Epithelial cell of prostate (primary cell): ENCODE measurements at regions not wholly inside any gene's neighbourhood (a gene's known extent, or its start where the extent isn't known, plus 50 kb on each side); places are given as distances from the start of the nearest gene placed in this dataset.

Experiments
- DNase-seq: peaks from one replicate; pipeline ENCODE4 v3.0.0-alpha.2; 2011; ENCODE audit warnings: low read depth, low spot score
- H3K27ac ChIP-seq: fragments of 450-650 bp; 2 replicates; pipeline ENCODE4 v1.5.1; 2017; ENCODE audit warnings: mild to moderate bottlenecking

DNA sequence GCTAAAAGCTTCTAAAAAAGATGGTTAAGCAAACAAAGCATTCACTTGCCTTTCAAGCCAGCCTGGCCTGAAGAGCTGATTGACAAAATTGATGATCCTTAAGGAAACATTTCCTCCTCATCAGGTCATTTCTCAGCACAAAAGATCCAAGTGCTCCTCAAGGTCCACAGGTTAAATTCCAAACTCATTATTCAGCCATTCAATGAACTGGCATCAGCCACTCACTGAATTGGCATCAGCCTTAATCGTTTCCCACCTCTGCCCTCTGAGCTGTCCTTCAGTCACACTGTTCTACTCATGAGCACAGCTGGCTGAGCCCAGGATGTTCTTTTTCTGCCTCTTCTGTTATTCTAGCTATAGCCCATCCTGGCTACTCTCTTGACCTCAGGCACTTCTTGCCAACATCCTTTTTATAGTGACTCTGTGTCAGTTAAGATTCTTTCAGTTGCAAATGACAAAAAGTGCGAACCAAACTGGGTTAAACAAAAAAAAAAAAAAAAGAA is 147.5 kb downstream of the RAB11FIP2 start:
- H3K27ac ChIP-seq = no peak overlapping the region
- no peak for DNase-seq

DNA sequence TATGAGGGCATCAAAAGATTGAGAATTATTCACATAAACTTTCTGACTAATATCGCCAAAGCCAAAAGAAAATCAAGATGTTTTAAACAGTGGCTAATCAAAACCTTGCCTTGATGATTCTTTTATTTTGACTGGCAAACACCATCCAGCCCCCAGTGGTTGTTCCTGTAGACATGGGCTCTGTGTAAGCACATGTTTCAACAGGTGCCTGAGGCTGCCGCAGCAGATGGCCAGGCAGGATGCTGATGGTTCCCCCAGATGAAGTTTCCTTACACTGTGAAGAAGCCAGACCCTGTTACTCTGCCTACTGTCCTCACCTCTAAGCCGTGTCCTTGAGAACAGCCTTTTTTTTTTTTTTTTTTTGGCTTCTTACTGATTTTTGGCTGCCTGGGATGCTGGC is 146.5 kb downstream of the RAB11FIP2 start:
- no peak for DNase-seq
- no peak overlapping the region for H3K27ac ChIP-seq

DNA sequence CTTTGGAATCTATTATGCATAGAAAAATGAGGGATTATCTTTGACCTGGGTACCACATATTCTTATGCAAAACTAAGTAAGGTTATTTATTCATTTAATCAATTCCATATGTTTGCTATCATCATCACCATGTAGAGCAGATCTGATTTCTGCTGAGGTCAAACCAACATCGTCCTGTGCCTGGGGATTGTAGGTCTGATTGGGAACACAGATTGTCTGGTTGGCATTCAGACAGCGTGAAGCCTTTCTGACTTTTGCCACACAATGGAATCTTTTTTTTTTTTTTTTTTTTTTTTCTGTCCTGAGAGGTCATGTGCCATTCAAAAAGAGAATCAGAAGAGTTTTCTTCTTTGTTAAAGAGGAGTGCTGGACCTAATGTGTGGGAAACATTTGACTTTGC is 142.9 kb downstream of the RAB11FIP2 start:
- DNase-seq = no peak
- H3K27ac ChIP-seq = no peak overlapping the region

DNA sequence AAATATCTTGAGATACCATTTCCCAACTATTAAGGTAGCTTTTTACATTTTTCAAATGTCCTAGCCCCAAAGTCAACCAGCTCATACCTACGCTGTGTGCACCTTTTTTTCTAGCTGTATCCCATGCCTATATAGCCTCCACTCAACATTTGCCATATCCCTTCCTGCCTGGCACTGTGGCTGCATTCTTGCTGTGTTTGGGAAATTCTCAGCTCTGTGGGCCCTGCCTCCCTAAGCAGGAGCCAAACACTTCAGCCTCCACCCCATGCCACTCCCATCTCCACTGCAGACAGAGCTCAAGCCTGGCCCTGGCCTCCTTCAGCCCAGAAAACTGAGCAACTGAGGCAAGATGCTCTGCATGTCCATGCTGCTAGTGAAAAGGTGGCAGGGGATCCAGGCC is 141.3 kb downstream of the RAB11FIP2 start:
- no peak for DNase-seq
- H3K27ac ChIP-seq = no peak overlapping the region

DNA sequence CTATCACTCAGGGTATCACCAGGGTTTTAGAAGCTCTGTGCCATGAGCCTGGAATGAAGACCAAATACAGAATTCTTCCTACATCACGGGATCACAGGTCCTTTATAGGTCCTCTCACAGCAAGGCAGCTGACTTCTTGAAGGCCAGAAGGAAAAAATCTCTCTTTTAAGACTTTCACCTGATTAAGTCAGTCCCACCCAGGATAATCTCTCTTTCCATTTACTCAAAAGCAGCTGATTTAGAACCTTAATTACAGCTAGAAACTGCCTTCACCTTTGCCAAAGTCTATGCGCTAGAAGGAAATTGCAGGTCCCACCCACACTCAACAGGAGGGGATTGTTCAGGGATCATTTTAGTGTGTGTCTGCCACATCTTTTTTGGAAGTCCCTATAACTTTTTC is 135.1 kb downstream of the RAB11FIP2 start:
- no peak for DNase-seq
- H3K27ac ChIP-seq = no peak overlapping the region

DNA sequence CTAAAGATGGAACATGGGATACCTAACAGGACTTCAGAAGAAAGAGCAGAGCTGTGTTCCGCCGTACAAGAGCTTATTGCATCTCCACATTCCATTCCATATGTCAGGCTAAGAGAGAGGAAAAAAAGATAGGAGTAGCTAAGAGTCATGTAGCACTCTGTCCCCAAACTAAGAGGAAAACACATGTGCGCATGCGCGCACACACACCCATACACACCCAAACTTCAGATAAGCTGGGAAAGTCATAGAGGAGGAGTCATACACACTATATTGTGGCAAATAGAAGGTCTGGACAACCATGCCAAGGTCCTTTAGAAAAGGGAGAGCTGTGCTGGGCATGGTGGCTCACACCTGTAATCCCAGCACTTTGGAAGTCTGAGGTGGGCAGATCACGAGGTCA is 132.4 kb downstream of the RAB11FIP2 start:
- DNase-seq = no peak

DNA sequence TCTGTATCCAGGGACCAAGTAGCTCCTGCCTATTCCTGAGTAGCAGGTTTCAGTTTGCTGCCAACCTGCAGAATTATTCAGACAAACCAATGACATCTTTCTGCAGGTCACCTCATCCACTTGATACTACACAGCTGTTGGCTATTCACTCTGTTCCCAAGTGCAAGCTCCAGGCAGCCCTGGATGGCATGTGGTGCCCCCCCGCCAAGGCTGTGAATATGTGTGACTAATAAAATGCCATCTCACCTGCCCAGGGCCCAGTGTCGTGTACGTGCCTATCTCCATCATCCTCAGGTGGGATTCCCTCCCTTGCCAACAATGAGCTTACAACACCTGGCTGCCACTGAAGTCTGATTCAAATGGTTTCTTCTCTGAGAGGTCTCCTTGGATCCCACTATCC is 125.8 kb downstream of the RAB11FIP2 start:
- DNase-seq = no peak
- no peak overlapping the region for H3K27ac ChIP-seq

More for the DNA sequence above, 132.4 kb downstream of the RAB11FIP2 start:
- no peak overlapping the region for H3K27ac ChIP-seq

DNA sequence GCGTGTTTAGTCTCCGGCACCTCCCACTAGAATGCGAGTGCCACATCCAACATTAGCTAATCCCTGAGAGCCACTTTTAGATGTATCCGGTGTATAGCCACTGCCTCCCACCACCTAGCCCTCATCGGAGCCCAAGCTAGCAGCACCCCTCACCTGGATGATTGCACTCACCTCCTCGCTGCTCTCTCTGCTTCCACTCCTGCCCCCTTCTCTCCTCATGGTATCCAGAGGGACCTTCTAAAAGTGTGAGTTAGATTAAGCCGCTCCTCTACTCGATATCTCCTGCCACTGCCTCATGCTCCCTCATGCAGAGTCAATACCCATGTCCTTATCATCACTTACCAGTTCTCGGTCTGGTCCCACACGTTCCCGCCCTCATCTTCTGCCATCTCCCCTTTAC is 125.3 kb downstream of the RAB11FIP2 start:
- no peak overlapping the region for H3K27ac ChIP-seq
- DNase-seq = no peak

DNA sequence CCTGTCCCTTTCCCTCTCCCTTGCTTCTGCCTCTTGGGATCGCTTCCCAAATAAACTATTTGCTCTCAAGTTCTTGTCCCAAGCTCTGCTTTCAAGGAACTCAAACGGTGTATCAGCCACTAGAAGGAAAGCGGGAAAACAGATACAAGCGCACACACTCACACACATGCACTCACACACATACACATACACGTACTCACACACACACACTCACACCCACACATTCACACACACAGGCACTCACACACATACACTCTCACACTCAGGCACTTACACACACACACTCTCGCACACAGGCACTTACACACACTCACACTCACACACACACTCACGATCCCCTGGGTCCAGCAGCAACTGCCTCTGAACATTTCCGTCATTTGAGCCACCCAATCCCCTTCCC is 121.9 kb downstream of the RAB11FIP2 start:
- DNase-seq = no peak

DNA sequence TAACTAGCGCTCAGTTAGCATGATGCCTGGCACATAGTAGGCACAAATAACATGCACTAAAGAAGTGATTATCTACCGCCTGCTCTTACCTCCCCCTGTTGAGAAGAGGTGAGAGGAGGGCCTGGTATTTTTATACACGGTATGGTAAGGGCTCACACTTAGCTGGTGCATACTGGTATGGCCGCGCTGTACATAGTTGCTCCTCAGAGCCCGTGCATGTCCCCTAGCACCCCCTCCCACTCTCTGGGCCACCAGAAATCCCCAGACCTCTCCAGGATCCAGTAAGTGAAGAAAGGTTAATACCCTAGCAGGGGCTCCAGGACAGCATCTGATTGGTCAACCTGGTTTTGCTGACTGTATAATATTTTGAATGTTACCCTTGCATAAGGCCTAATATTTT is 121.4 kb downstream of the RAB11FIP2 start:
- DNase-seq = no peak
- H3K27ac ChIP-seq = no peak overlapping the region

More for the DNA sequence above, 121.9 kb downstream of the RAB11FIP2 start:
- no peak overlapping the region for H3K27ac ChIP-seq

DNA sequence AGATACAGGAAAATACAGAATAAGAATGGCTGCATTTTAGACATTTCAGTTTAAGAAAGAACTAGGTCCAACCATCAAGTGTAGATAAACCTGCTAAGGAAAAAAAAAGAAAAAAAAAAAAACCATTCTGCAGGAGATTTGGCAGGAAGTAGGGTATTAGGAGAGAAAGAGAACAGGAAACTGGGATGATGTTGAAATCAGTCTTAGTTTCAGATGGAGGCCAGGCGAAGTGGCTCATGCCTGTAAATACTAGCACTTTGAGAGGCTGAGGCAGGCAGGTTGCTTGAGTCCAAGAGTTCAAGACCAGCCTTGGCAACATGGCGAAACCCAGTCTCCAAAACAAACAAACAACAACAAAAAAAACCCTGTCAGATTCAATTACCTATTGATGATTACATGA is 120.2 kb downstream of the RAB11FIP2 start:
- H3K27ac ChIP-seq = no peak overlapping the region
- DNase-seq = no peak

DNA sequence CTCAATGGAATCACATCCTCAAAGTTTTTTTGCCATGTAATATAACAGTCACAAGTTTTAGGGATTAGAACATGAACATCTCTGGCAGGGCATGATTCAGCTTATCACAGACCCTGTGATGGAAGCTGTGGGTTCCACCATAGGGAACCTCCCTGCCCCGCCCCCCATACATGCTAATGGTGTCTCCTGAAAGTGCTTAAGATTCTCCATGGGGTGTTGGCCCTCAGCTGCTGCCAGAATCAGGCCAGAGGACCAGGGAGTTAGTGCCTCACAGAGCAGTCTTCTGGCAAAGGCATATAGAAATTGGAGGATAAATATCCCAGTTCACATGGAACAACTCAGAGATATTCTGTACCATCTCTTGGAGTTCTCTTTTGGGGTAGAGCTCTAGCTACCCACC is 119.4 kb downstream of the RAB11FIP2 start:
- H3K27ac ChIP-seq = no peak overlapping the region
- DNase-seq = no peak

DNA sequence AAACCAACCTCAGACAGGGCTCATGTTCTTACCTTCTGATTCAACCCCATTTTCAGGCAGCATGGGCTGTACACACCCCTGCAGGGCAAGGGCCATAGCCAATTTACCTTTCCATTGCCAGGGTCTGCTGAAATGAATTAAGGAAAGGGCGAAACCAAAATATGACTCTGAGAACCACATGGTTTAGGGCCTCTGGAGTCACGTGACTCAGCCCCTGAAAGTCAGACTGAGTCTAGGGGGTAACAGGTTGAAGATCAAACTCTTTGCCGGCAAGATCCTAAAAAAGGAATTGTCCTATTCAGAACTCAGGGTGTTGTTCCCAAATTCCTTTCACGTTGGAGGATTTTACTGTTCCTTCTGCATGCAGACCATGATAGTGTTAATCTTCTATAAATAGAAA is 118.9 kb downstream of the RAB11FIP2 start:
- no peak overlapping the region for H3K27ac ChIP-seq
- no peak for DNase-seq

DNA sequence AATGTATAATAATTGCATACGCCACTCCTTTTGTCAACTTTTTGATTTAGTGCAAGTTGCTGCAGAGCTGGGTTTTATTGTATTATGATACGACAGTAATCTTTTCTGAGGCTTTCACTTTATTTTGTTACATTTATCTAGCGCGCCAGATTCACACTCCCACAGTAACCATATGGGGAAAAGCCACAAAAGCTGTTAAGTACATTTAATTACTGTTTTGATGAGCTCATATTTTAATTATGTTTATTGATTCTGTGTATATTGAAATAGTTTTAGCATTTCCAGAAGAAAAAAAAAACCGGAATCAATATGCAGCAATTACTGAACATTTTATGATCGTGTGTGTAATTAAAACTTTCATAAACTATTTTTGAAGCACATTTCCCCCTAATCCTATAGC is 118.5 kb downstream of the RAB11FIP2 start:
- H3K27ac ChIP-seq = no peak overlapping the region
- DNase-seq = no peak

DNA sequence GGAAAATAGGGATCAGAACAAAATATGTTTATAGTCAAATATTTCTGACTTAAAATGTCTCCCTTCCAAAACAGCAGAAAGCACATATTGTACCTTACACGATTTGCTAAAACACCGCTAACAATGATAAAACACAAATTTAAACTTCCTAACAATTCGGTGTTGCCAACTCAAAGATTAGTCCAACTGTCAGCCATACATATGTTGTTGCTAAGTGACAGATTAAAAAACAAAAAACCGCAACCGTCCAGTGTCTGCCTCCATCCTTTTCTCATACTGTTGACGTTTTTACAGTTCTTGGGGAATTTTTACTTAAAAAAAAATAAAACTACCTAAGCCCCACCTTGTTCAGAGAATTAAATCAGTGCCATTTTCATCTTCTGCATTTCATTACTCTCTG is 118.0 kb downstream of the RAB11FIP2 start:
- DNase-seq = no peak

DNA sequence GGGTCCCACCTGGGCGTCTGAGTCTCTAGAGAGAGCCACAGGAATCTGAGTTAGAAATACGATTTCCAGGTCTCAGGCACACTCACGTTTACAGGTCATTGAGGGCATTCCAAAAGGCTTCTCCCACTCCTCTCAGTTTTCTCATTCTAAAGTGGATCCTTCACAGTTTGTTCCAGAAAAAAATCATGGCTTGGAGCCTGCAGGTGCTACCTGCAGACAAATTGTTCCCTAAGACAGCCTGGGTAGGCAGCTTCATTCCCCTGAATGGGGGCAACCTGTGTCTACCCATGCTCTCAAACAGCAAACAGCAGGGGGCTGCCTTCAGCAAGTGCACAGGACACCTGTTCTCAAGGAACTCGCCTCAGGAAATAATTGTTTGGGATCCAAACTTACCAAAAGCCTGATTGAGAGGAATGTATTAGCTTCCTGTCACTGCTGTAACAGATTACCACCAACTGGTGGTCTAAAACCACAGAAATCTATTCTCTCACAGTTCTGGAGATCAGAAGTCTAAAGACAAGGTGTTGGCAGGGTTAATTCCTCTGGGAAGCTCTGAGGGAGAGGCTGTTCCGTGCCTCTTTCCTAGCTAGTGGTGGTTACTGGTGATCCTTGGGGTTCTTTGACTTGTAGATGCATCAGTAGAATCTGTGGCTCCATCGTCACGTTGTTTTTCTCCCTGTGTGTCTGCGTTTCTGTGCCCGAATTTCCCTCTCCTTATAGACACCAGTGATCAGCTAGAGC is 117.2 kb downstream of the RAB11FIP2 start:
- no peak overlapping the region for H3K27ac ChIP-seq
- DNase-seq = no peak

More for the DNA sequence above, 118.0 kb downstream of the RAB11FIP2 start:
- no peak overlapping the region for H3K27ac ChIP-seq

DNA sequence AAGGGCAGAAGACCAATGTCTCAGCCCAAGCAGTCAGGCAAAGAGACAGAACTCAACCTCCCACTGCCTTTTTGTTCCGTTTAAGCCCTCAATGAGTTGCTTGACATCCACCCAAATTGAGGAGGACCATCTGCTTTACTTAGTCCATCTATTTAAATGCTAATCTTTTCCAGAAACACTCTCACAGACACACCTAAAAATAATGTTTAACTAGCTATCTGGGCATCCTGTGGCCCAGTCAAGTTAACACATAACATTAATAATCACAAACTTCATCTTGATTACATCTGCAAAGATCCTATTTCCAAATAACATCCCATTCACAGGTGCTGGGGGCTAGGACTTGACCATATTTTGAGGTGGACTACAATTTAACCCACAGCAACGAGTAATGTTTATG is 115.7 kb downstream of the RAB11FIP2 start:
- DNase-seq = no peak
- no peak overlapping the region for H3K27ac ChIP-seq

DNA sequence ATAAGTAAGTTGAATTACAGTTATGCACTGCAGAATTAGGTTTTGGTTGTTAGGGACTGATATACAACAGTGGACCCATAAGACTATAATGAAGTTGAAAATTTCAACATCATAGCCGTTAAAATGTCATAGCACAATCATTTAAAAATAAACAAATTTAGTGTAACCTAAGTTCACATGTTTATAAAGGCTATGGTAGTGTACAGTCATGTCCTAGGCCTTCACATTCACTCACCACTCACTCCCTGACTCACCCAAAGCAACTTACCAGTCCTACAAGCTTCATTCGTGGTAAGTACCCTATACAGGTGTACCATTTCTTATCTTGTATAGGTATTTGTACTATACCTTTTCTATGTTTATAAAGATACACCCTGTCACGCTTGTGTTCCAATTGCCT is 113.7 kb downstream of the RAB11FIP2 start:
- H3K27ac ChIP-seq = no peak overlapping the region
- peak; percentile 53 for DNase-seq

DNA sequence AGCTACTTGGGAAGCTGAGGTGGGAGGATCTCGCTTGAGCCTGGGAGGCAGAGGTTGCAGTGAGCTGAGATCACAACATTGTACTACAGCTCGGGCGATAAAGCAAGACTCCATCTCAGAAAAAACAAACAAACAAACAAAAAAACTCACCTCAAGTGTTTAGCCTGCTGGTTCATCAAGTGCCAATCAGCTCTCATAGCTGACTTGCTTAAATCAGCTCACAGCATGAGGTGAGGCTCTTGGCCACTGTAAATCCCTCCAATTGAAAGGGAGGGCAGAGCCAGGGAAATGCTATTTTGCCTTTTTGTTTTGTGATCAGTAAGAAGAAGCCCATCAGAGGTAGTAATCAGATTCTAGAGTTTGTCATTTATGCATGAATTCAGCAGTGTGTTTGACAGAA is 112.3 kb downstream of the RAB11FIP2 start:
- DNase-seq = no peak

DNA sequence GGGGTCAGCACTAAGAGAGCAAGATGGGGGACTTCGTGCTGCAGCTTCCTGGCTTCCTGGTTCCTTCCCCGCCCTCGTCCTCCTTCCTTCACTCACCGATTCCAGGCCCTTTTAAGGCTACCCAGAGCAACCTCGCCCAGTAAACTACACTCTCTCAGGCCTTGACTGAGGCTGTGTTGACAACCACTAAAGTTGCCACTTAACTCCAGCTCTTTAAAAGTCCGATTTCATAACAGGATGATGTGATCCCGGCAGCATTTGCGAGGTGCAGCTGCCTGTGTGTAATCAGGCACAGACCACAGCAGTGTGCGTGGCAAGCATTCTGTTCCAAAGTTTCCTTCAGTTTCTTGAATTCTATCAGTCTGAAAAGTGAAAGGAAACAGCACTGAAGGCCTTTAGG is 110.6 kb downstream of the RAB11FIP2 start:
- H3K27ac ChIP-seq = no peak overlapping the region
- DNase-seq = no peak

More for the DNA sequence above, 112.3 kb downstream of the RAB11FIP2 start:
- no peak overlapping the region for H3K27ac ChIP-seq

DNA sequence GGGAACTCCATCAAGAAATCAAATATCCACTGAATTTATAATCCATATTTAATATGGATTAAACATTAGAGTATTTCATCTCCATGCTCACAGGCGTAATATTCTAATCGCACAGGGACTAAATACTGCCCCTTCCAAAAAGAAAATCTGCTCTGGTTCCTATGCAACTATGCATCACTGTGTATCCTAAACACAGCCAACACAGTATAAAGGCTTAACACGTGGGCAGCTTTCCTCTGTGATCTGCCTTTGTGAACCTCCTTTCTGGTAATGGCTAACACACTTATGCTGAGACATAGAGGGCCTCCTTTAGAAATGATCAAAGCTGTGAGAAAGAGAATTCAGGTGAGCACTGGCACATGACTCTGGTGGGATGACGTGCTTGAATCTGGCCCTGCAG is 110.2 kb downstream of the RAB11FIP2 start:
- no peak overlapping the region for H3K27ac ChIP-seq
- DNase-seq = no peak

DNA sequence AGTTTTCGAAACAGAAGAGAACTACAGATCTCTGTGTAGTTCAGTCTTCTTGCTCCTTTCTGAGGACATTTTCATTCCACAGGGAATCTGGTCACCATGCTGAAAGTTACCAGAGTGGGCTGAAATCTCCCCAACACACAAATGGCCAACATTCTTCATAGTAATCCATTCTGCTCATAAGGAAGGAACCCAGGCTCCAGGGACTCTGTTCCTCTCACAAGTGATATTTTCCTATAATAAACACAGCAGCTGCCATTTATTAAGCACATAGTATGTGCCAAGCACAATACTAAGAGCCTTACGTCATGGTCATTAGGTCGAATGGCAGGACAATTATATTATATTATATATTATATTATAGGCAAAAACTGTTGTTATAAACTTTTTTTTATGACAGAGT is 109.8 kb downstream of the RAB11FIP2 start:
- H3K27ac ChIP-seq = no peak overlapping the region
- DNase-seq = no peak
